Vagina (tissue), 2 donors: ENCODE measurements at regions not wholly inside any gene's neighbourhood (a gene's known extent, or its start where the extent isn't known, plus 50 kb on each side); places are given as distances from the start of the nearest gene placed in this dataset.

Source experiments
- DNase-seq, 2 donors: peaks; one replicate each; pipeline ENCODE4 v3.0.0-alpha.2; 2017; ENCODE audit errors: extremely low spot score in 2 of 2
- H3K27ac ChIP-seq: fragments of 200-600 bp; sonication (generic); one replicate; pipeline ENCODE4 v1.5.1; 2019
- H3K27me3 ChIP-seq: fragments of 200-600 bp; sonication (generic); one replicate; pipeline ENCODE4 v1.5.1; 2019
- H3K36me3 ChIP-seq, 2 donors: fragments of 200-600 bp; sonication (generic); one replicate each; pipeline ENCODE4 v1.5.1; 2017 to 2019
- H3K4me1 ChIP-seq: fragments of 200-600 bp; sonication (generic); one replicate; pipeline ENCODE4 v1.5.1; 2019
- H3K4me3 ChIP-seq, 2 donors: fragments of 200-600 bp; sonication (generic); 1 replicate in 1 of 2; 2 replicates in 1 of 2; pipeline ENCODE4 v1.5.1; 2016 to 2019
- H3K9me3 ChIP-seq: fragments of 200-600 bp; sonication (generic); one replicate; pipeline ENCODE4 v1.5.1; 2019
- CTCF ChIP-seq, 3 experiments: fragments of 450-650 bp in 2 of 3; fragments of 200-600 bp in 1 of 3; sonication (generic) in 1 of 3; IDR thresholded peaks; one replicate each; pipeline ENCODE4 v1.5.1; 2017 to 2019; ENCODE audit warnings: antibody characterized with exemption in 3 of 3, mild to moderate bottlenecking in 2 of 3, moderate library complexity in 2 of 3
- POLR2A ChIP-seq, 2 donors: fragments of 450-650 bp; IDR thresholded peaks; one replicate each; pipeline ENCODE4 v1.6.1; 2017; ENCODE audit warnings: antibody characterized with exemption in 2 of 2, mild to moderate bottlenecking in 2 of 2, moderate library complexity in 2 of 2
- POLR2AphosphoS5 ChIP-seq, 2 donors: sonication (generic); formaldehyde crosslinking; IDR thresholded peaks; one replicate each; pipeline ENCODE4 v1.9.0; 2017; ENCODE audit warnings: antibody characterized with exemption in 2 of 2, mild to moderate bottlenecking in 2 of 2, low read depth in 1 of 2; ENCODE audit not compliant: insufficient read depth in 1 of 2
- intact Hi-C: fragments of 100-400 bp; cut with DNase I; formaldehyde crosslinking; loops from one replicate; pipeline ENCODE4 v1.15.1; 2023

- Histone ChIP-seq H3K9me3 (no peaks in the 10 kb centered on the region), H3K27me3 (no peaks in the 10 kb centered on the region), H3K4me1 (peaks cover 18% of the 10 kb centered on the region), H3K4me3 (no peak overlapping the region), H3K36me3 (no peaks in the 10 kb centered on the region), H3K27ac (no peak overlapping the region)
- TF ChIP-seq POLR2A (IDR thresholded peaks at IDR 0.05) (no peak), POLR2AphosphoS5 (IDR thresholded peaks at IDR 0.05; ENCODE audit: insufficient read depth in 1 of 2, low read depth in 1 of 2) (no peak), CTCF (IDR thresholded peaks at IDR 0.05) (no peak)
- DNase-seq: no peak
- intact Hi-C loops: no loop called here
Observed at GRCh38 chr2:15701341-15701907, 109.8 kb downstream of the DDX1 start.

DNA sequence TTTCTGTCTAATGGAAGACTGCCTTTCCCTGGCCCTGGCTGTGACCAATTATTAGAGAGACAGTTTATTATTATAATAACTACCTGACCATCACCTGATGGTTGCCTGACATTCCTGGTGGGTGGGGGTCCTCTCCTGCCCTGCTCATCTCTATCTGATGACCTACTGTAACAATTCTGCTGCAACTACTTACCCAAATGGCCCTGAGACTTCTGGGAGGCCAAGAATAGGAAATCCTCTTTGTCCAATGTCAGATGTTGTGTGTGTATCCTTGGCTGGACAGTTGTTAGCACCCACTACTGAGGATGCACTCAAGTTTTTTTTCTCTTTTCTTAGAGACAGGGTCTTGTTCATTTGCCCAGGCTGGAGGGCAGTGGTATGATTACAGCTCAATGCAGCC lies 110.3 kb downstream of the DDX1 start:
- intact Hi-C loops: no loop called here
- peaks cover 18% of the 10 kb centered on the region for H3K4me1 ChIP-seq
- DNase-seq: no peak
- no peak for TF ChIP-seq CTCF (IDR thresholded peaks at IDR 0.05)
- TF ChIP-seq POLR2AphosphoS5 (IDR thresholded peaks at IDR 0.05; ENCODE audit: insufficient read depth in 1 of 2, low read depth in 1 of 2): no peak
- no peak for TF ChIP-seq POLR2A (IDR thresholded peaks at IDR 0.05)
- no peak overlapping the region for H3K27ac ChIP-seq
- no peaks in the 10 kb centered on the region for H3K27me3 ChIP-seq
- no peak overlapping the region for H3K4me3 ChIP-seq
- no peaks in the 10 kb centered on the region for H3K9me3 ChIP-seq
- H3K36me3 ChIP-seq: no peaks in the 10 kb centered on the region

DNA sequence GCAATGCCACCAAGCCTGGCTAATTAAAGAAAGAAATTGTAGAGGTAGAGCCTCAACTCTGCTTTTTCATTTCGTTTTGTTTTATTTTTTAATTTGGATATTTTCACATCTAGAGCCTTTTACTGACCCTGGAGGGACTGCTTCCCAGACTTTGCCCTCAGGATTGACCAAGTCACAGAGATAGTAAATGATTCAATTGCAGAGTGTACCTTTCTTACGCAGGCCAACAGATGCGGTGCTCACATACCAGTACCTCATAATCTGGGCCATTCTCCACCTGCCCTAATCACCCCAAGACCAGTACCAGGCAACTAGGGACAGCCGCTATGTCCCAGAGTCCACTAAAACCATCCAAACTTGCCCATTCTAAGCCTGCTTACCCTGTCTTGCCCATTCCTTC lies 110.8 kb downstream of the DDX1 start:
- Histone ChIP-seq H3K4me3 (no peak overlapping the region), H3K9me3 (no peaks in the 10 kb centered on the region), H3K36me3 (no peaks in the 10 kb centered on the region), H3K27ac (no peak overlapping the region), H3K4me1 (peaks cover 18% of the 10 kb centered on the region), H3K27me3 (no peaks in the 10 kb centered on the region)
- DNase-seq: no peak
- TF ChIP-seq POLR2AphosphoS5 (IDR thresholded peaks at IDR 0.05; ENCODE audit: insufficient read depth in 1 of 2, low read depth in 1 of 2) (no peak), CTCF (IDR thresholded peaks at IDR 0.05) (no peak), POLR2A (IDR thresholded peaks at IDR 0.05) (no peak)
- intact Hi-C loops: no loop called here

- Histone ChIP-seq H3K36me3 (no peaks in the 10 kb centered on the region), H3K9me3 (no peaks in the 10 kb centered on the region), H3K27ac (peak overlapping the region; percentile 57), H3K4me3 (no peak overlapping the region), H3K4me1 (peaks cover 18% of the 10 kb centered on the region), H3K27me3 (no peaks in the 10 kb centered on the region)
- TF ChIP-seq POLR2A (IDR thresholded peaks at IDR 0.05) (no peak), CTCF (IDR thresholded peaks at IDR 0.05) (no peak), POLR2AphosphoS5 (IDR thresholded peaks at IDR 0.05; ENCODE audit: insufficient read depth in 1 of 2, low read depth in 1 of 2) (no peak)
- DNase-seq: no peak
- intact Hi-C loops: no loop called here
Observed at GRCh38 chr2:15703365-15703869, 111.7 kb downstream of the DDX1 start.

DNA sequence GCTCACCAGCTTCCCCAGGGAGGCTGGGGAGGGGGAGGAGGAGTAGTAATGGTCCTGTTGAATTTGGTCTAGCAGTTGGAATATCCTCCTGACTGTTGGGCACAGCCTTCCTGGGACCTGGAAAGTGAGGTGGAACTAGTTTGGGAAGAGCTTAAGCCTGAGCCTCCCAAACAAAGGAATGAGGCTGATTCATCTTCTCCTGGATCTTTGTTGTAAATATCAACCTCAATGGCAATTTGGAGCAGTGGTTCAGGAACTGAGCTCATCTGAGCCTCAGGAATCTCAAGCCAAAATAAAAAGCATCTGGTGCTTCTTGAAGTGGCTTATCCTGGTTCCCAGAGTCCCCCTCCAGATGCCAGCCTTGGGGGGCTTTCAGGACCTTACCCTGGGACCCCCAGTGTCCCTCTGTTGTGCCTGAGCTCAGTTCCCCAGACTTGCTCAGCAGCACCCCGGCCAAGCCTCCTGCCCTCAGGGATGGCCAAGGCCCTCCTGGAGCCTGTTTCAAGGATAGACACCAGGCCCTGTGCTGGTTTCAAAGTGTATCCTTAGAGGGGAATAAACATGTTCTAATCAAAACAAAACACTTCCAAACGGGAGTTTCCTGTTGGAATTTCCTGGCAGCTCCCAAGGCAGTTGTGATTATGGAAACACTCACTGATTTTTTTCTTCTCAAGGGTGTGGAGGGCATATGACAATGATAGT lies 112.6 kb downstream of the DDX1 start:
- intact Hi-C loops: no loop called here
- Histone ChIP-seq H3K9me3 (no peaks in the 10 kb centered on the region), H3K27ac (peak overlapping the region; percentile 57), H3K36me3 (no peaks in the 10 kb centered on the region), H3K27me3 (no peaks in the 10 kb centered on the region), H3K4me3 (no peak overlapping the region), H3K4me1 (peaks cover 18% of the 10 kb centered on the region)
- DNase-seq: no peak
- TF ChIP-seq POLR2AphosphoS5 (IDR thresholded peaks at IDR 0.05; ENCODE audit: insufficient read depth in 1 of 2, low read depth in 1 of 2) (peak in 1 of 2 donors; percentile 62), CTCF (IDR thresholded peaks at IDR 0.05) (no peak), POLR2A (IDR thresholded peaks at IDR 0.05) (no peak)
